Stimulated activated CD8-positive, alpha-beta memory T cell treated with anti-CD3 and anti-CD28 coated beads, Interleukin-4, amount 100 ng/mL, for 48 hours (primary cell): ENCODE measurements at regions not wholly inside any gene's neighbourhood (a gene's known extent, or its start where the extent isn't known, plus 50 kb on each side); places are given as distances from the start of the nearest gene placed in this dataset.
"Not testable (repeated sequence)": the region's sequence is repeated elsewhere in the genome, so short reads cannot be mapped to it uniquely, and the experiment has no call there.

Experiments used
- DNase-seq: peaks from one replicate; pipeline ENCODE4 v3.0.0-alpha.2; 2020

- DNase-seq: no peak
These were observed 624.8 kb upstream of the PTBP2 start for GRCh38 chr1:96096613-96097321.

- DNase-seq: no peak
These were observed 617.1 kb upstream of the PTBP2 start for GRCh38 chr1:96104506-96104905.

GRCh38 chr1:96104906-96105305 is 616.7 kb upstream of the PTBP2 start:
- no peak for DNase-seq

GRCh38 chr1:96116731-96117130 is 604.9 kb upstream of the PTBP2 start:
- no peak for DNase-seq

- no peak for DNase-seq
These were observed 591.2 kb upstream of the PTBP2 start for GRCh38 chr1:96130432-96130831.

GRCh38 chr1:96144636-96145035 is 576.9 kb upstream of the PTBP2 start:
- DNase-seq: no peak

- DNase-seq: no peak
These were observed 576.1 kb upstream of the PTBP2 start for GRCh38 chr1:96145492-96145891.

GRCh38 chr1:96152957-96153356 is 568.6 kb upstream of the PTBP2 start:
- not testable (repeated sequence) for DNase-seq

- no peak for DNase-seq
These were observed 564.5 kb upstream of the PTBP2 start for GRCh38 chr1:96157101-96157500.

- no peak for DNase-seq
These were observed 562.2 kb upstream of the PTBP2 start for GRCh38 chr1:96159379-96159778.

GRCh38 chr1:96164053-96164452 is 557.5 kb upstream of the PTBP2 start:
- no peak for DNase-seq

GRCh38 chr1:96178053-96178452 is 543.5 kb upstream of the PTBP2 start:
- no peak for DNase-seq

- DNase-seq: no peak
These were observed 538.1 kb upstream of the PTBP2 start for GRCh38 chr1:96183485-96183884.

- DNase-seq: no peak
These were observed 537.7 kb upstream of the PTBP2 start for GRCh38 chr1:96183928-96184327.

GRCh38 chr1:96185181-96185580 is 536.4 kb upstream of the PTBP2 start:
- no peak for DNase-seq

- DNase-seq: no peak
These were observed 534.6 kb upstream of the PTBP2 start for GRCh38 chr1:96187020-96187419.

- no peak for DNase-seq
These were observed 530.4 kb upstream of the PTBP2 start for GRCh38 chr1:96191165-96191564.

- DNase-seq: no peak
These were observed 515.1 kb upstream of the PTBP2 start for GRCh38 chr1:96206451-96206850.

GRCh38 chr1:96207936-96208335 is 513.6 kb upstream of the PTBP2 start:
- no peak for DNase-seq

- no peak for DNase-seq
These were observed 513.2 kb upstream of the PTBP2 start for GRCh38 chr1:96208428-96208827.

GRCh38 chr1:96210054-96210453 is 511.5 kb upstream of the PTBP2 start:
- DNase-seq: no peak

GRCh38 chr1:96211202-96211601 is 510.4 kb upstream of the PTBP2 start:
- no peak for DNase-seq

GRCh38 chr1:96214982-96215381 is 506.6 kb upstream of the PTBP2 start:
- no peak for DNase-seq

GRCh38 chr1:96220651-96221050 is 500.9 kb upstream of the PTBP2 start:
- no peak for DNase-seq

- DNase-seq: no peak
These were observed 498.9 kb upstream of the PTBP2 start for GRCh38 chr1:96222701-96223100.
